ENCODE measurements at regions not wholly inside any gene's neighbourhood (a gene's known extent, or its start where the extent isn't known, plus 50 kb on each side); places are given as distances from the start of the nearest gene placed in this dataset.

- TF ChIP-seq ZNF558 (tag by site-specific recombination; IDR thresholded peaks at IDR 0.05) (no peak), ZBTB10 (tag by site-specific recombination; IDR thresholded peaks at IDR 0.05) (no peak), BCL6B (tag by site-specific recombination; IDR thresholded peaks at IDR 0.05) (no peak), ZNF391 (tag by site-specific recombination; IDR thresholded peaks at IDR 0.05; ENCODE audit: borderline replicate concordance, low read depth) (no peak), ZNF335 (tag by site-specific recombination; conservative IDR thresholded peaks at IDR 0.05) (no peak), ZXDB (tag by site-specific recombination; IDR thresholded peaks at IDR 0.05) (no peak)
Measured at GRCh38 chr3:194806991-194807630, 121.4 kb downstream of the FAM43A start (continued).

- TF ChIP-seq ZNF341 (tag by site-specific recombination; IDR thresholded peaks at IDR 0.05; ENCODE audit: low read depth) (peak; percentile 69), ZBTB49 (tag by site-specific recombination; IDR thresholded peaks at IDR 0.05; ENCODE audit: low read depth) (no peak)
- Histone ChIP-seq H3K36me3 (ENCODE audit: control insufficient read depth in 2 of 2, insufficient read depth in 1 of 2, low read length in 2 of 2) (no peaks in the 10 kb centered on the region), H3K4me1 (ENCODE audit: control insufficient read depth, insufficient read depth, low read length) (no peaks in the 10 kb centered on the region), H3K4me3 (ENCODE audit: low read depth, low read length) (no peak overlapping the region), H3K9me3 (ENCODE audit: control insufficient read depth, insufficient read depth, low read depth, low read length) (no peaks in the 10 kb centered on the region), H3K27ac (ENCODE audit: extremely low read depth, low read depth, low read length) (no peak overlapping the region)
- POLR2A ChIA-PET: no interaction called here
- CTCF ChIA-PET: no interaction called here
Measured at GRCh38 chr3:194808640-194809097, 123.0 kb downstream of the FAM43A start.

- no peak overlapping the region for H3K27ac ChIP-seq (ENCODE audit: extremely low read depth, low read depth, low read length)
- POLR2A ChIA-PET: no interaction called here
- H3K9me3 ChIP-seq (ENCODE audit: control insufficient read depth, insufficient read depth, low read depth, low read length): no peaks in the 10 kb centered on the region
- no peak overlapping the region for H3K4me3 ChIP-seq (ENCODE audit: low read depth, low read length)
- CTCF ChIA-PET: no interaction called here
- H3K4me1 ChIP-seq (ENCODE audit: control insufficient read depth, insufficient read depth, low read length): no peaks in the 10 kb centered on the region
- H3K36me3 ChIP-seq (ENCODE audit: control insufficient read depth in 2 of 2, insufficient read depth in 1 of 2, low read length in 2 of 2): no peaks in the 10 kb centered on the region
- no peak for TF ChIP-seq ZNF580 (tag by site-specific recombination; IDR thresholded peaks at IDR 0.05)
- TF ChIP-seq BCL6B (tag by site-specific recombination; IDR thresholded peaks at IDR 0.05): no peak
- TF ChIP-seq OVOL3 (tag by site-specific recombination; IDR thresholded peaks at IDR 0.05): no peak
- no peak for TF ChIP-seq ZBTB11 (tag by site-specific recombination; conservative IDR thresholded peaks at IDR 0.05; ENCODE audit: low read depth)
- no peak for TF ChIP-seq ZNF518A (tag by site-specific recombination; conservative IDR thresholded peaks at IDR 0.05; ENCODE audit: low read depth)
- TF ChIP-seq IKZF3 (tag by site-specific recombination; IDR thresholded peaks at IDR 0.05): no peak
- TF ChIP-seq ZNF701 (tag by site-specific recombination; IDR thresholded peaks at IDR 0.05): no peak
- TF ChIP-seq ZNF169 (tag by site-specific recombination; IDR thresholded peaks at IDR 0.05): no peak
Measured at GRCh38 chr3:194809382-194809781, 123.7 kb downstream of the FAM43A start.
